NB4 (cell line): ENCODE measurements at regions not wholly inside any gene's neighbourhood (a gene's known extent, or its start where the extent isn't known, plus 50 kb on each side); places are given as distances from the start of the nearest gene placed in this dataset.

Source experiments
- DNase-seq: peaks from one replicate; pipeline ENCODE4 v3.0.0; 2010; ENCODE audit warnings: low read depth
- H3K4me3 ChIP-seq: one replicate; pipeline ENCODE4 v1.5.1; 2011; ENCODE audit warnings: mild to moderate bottlenecking, low read depth, low read length, moderate library complexity
- CTCF ChIP-seq: IDR thresholded peaks from one replicate; pipeline ENCODE4 v1.5.1; 2012; ENCODE audit warnings: low read depth, low read length
- MAX ChIP-seq: IDR thresholded peaks from 2 replicates; pipeline ENCODE4 v1.6.1; 2011; ENCODE audit warnings: low read depth, low read length
- MYC ChIP-seq: IDR thresholded peaks from 2 replicates; pipeline ENCODE4 v1.6.1; 2011; ENCODE audit warnings: low read depth, low read length
- POLR2A ChIP-seq: IDR thresholded peaks from 2 replicates; pipeline ENCODE4 v1.6.1; 2011; ENCODE audit warnings: mild to moderate bottlenecking; ENCODE audit not compliant: insufficient read length; ENCODE audit errors: extremely low read depth

DNA sequence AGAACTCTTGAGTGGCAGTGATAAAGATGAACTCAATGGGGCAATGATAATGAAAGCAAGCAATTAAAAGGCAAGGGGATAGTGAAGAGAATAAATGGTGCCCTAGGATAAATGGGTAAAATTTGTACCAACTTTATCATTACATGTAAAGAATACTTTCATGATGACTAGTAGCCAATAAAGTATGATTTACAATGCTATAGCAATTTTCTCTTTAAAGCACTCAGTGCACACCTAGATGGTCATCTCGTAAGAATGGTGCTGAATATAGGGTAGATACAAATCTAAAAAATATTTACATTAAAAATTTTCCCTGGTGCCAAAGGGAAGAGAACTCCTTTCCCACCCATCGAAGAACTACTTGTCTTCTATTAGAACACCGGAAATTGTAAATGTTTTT lies 651.4 kb downstream of the STPG2 start:
- no peak overlapping the region for H3K4me3 ChIP-seq
- TF ChIP-seq MYC (no peak), MAX (no peak), POLR2A (no peak), CTCF (no peak)
- no peak for DNase-seq

GRCh38 chr4:97493815-97494518 lies 649.3 kb downstream of the STPG2 start:
- TF ChIP-seq MYC (no peak), POLR2A (no peak), MAX (no peak), CTCF (no peak)

GRCh38 chr4:97496298-97496873 lies 646.9 kb downstream of the STPG2 start:
- H3K4me3 ChIP-seq = no peak overlapping the region
- no peak for TF ChIP-seq MAX
- no peak for TF ChIP-seq CTCF
- no peak for TF ChIP-seq POLR2A
- TF ChIP-seq MYC = no peak
- DNase-seq = no peak

More at GRCh38 chr4:97493815-97494518, 649.3 kb downstream of the STPG2 start:
- no peak for DNase-seq
- H3K4me3 ChIP-seq = no peak overlapping the region

DNA sequence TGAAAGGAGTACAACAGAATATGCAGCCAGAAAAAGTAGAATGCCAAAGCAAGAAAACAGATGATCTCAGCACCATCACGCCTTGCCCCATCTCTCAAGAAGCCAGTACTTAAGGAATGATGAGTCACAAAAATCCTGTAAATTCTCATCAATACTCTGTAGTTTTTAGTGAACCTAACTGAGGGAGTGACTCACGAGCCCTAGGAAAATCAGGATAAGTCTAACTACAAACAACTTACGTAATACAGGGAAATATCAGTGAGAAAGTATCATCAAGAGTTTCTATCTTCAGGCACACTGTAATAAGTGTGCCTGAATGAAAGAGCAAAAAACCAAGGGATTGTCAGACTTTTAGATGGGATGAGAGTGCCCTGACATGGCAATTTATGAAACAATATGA lies 644.4 kb downstream of the STPG2 start:
- TF ChIP-seq MAX = no peak
- no peak for TF ChIP-seq MYC
- TF ChIP-seq CTCF = no peak
- TF ChIP-seq POLR2A = no peak
- no peak for DNase-seq
- no peak overlapping the region for H3K4me3 ChIP-seq

DNA sequence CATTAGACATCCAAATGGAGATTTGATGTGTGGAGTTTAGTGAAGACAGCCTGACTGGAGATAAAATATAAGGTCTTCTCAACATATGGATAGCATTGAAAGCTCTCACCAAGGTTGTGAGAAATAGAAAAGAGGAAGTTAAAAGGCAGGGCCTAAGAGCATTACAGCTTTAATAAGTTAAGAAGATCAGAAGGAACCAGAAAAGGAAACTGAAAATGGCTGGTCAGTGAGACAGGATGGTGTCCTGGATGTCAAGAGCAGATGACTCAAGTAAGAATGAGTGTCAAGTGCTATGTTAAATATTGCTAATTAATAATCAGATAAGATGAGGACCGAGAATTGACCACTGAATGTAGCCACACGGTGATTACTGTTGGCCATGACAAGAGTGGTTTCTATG lies 642.9 kb downstream of the STPG2 start:
- peak; percentile 1 for DNase-seq
- H3K4me3 ChIP-seq = no peak overlapping the region
- no peak for TF ChIP-seq CTCF

DNA sequence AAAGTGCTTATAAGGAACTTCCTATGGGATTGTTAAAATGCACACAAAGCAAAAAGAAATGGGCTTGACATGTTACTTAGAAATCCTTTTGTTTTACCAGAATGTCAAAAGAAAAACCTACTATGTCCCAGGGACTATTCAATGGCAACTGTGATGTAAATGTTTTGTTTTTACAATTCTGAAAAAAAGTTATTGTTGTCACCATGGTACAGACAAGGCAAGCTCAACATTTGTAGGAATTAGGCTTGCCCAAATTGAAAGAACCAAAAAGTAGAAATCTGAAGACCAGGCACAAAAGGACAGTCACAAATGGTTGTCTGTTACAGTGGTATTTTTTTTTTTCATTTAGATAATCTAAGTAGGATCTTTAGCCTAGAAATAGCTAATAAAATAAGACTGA lies 638.6 kb downstream of the STPG2 start:
- TF ChIP-seq POLR2A = no peak
- TF ChIP-seq CTCF = no peak
- TF ChIP-seq MYC = no peak
- no peak for TF ChIP-seq MAX
- DNase-seq = no peak
- H3K4me3 ChIP-seq = no peak overlapping the region
